Bronchial epithelial cell (primary cell): ENCODE measurements at regions not wholly inside any gene's neighbourhood (a gene's known extent, or its start where the extent isn't known, plus 50 kb on each side); places are given as distances from the start of the nearest gene placed in this dataset.

Source experiments
- DNase-seq: peaks from one replicate; pipeline ENCODE4 v3.0.0-alpha.2; 2010; ENCODE audit warnings: low read depth
- FAIRE-seq: peaks from 2 replicates; lab custom pipeline; 2011; peaks lifted over from hg19 to GRCh38; lab: Jason Lieb, UNC
- H3K27me3 ChIP-seq: 2 replicates; pipeline ENCODE4 v1.5.1; 2011; ENCODE audit warnings: low read length; ENCODE audit not compliant: control insufficient read depth, insufficient read depth
- H3K36me3 ChIP-seq: 2 replicates; pipeline ENCODE4 v1.5.1; 2011; ENCODE audit warnings: low read length; ENCODE audit not compliant: control insufficient read depth, insufficient read depth
- H3K4me3 ChIP-seq: 2 replicates; pipeline ENCODE4 v1.5.1; 2011; ENCODE audit warnings: mild to moderate bottlenecking, low read depth, low read length, control low read depth
- TF ChIP-seq, protein P1 (sequence below): IDR thresholded peaks from 2 replicates; pipeline ENCODE4 v1.5.1; 2011; ENCODE audit warnings: mild to moderate bottlenecking, moderate library complexity, low read length, control low read depth, inconsistent platforms; ENCODE audit not compliant: insufficient read depth, severe bottlenecking

DNA sequence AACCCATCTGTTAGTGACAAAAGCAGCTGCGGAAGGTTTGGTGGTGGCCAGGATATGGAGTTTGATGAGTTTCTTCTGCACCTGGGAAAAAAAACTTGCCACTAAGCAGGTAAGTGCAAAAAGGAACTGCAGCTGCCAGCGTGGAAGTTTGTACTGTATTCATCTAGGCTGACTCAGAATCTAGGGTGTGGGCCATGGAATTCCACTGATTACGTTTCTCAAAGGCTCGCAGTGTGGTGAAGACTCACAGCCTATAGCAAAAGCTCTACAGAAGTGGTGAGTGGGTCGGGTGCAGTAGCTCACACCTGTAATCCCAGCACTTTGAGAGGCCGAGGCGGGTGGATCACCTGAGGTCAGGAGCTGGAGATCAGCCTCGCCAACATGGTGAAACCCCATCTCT, 334.6 kb upstream of the GRM7 start:
- FAIRE-seq, result no peak
- TF ChIP-seq, protein P1, sequence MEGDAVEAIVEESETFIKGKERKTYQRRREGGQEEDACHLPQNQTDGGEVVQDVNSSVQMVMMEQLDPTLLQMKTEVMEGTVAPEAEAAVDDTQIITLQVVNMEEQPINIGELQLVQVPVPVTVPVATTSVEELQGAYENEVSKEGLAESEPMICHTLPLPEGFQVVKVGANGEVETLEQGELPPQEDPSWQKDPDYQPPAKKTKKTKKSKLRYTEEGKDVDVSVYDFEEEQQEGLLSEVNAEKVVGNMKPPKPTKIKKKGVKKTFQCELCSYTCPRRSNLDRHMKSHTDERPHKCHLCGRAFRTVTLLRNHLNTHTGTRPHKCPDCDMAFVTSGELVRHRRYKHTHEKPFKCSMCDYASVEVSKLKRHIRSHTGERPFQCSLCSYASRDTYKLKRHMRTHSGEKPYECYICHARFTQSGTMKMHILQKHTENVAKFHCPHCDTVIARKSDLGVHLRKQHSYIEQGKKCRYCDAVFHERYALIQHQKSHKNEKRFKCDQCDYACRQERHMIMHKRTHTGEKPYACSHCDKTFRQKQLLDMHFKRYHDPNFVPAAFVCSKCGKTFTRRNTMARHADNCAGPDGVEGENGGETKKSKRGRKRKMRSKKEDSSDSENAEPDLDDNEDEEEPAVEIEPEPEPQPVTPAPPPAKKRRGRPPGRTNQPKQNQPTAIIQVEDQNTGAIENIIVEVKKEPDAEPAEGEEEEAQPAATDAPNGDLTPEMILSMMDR, result no peak
- no peaks in the 10 kb centered on the region for H3K27me3 ChIP-seq
- peak; percentile 9 for DNase-seq
- H3K4me3 ChIP-seq, result no peak overlapping the region
- H3K36me3 ChIP-seq, result no peaks in the 10 kb centered on the region

GRCh38 chr3:6526861-6527260, 334.1 kb upstream of the GRM7 start:
- Histone ChIP-seq H3K4me3 (no peak overlapping the region), H3K27me3 (no peaks in the 10 kb centered on the region), H3K36me3 (no peaks in the 10 kb centered on the region)
- TF ChIP-seq, protein P1, result no peak
- FAIRE-seq, result no peak
- DNase-seq, result no peak

DNA sequence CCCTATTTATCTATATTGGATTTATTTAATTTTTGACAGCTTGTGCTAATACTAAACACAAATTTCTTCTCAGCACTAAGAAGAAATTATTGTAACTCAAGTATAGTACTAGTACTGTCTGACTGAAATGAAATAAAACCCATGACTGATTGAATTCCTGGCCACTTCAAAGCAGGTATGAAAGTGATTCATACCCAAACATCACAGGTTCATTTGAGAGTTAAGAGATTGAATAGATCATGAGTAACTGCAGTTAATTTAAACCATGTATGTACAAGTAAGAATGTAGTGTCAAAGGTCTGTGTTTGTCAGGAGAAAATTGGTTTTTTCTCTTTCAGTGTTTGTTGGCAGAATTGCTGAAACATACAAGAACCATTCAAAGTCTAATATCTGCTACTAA, 332.0 kb upstream of the GRM7 start:
- H3K36me3 ChIP-seq, result no peaks in the 10 kb centered on the region
- no peaks in the 10 kb centered on the region for H3K27me3 ChIP-seq
- peak; percentile 37 for DNase-seq
- TF ChIP-seq, protein P1, result no peak
- FAIRE-seq, result no peak
- H3K4me3 ChIP-seq, result no peak overlapping the region

DNA sequence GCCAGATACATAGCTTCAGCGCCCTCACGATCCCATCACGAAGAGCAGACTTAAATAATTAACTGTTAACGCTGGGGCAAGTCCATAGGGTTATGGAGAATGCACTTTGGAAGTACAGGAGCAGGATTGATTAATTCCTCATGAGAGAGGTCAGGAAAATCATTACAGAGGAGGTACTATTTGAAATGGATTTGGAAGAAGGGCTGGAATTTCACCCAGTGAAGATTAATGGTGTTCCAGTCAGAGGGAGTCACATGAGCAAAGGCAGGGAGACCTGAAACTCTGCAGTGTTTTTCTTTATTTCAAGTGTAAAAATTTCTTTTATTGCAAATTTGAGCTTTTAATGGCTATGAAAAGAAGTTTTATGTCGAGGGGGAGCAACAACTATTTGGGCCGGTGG, 329.8 kb upstream of the GRM7 start:
- Histone ChIP-seq H3K36me3 (no peaks in the 10 kb centered on the region), H3K27me3 (no peaks in the 10 kb centered on the region), H3K4me3 (no peak overlapping the region)
- no peak for DNase-seq
- FAIRE-seq, result no peak
- TF ChIP-seq, protein P1, result no peak

GRCh38 chr3:6532101-6532500, 328.8 kb upstream of the GRM7 start:
- H3K36me3 ChIP-seq, result no peaks in the 10 kb centered on the region
- TF ChIP-seq, protein P1, result no peak
- FAIRE-seq (no peak), DNase-seq (peak; percentile 50)
- no peaks in the 10 kb centered on the region for H3K27me3 ChIP-seq
- no peak overlapping the region for H3K4me3 ChIP-seq

- no peak for FAIRE-seq
- H3K4me3 ChIP-seq, result no peak overlapping the region
- no peak for DNase-seq
Measured at GRCh38 chr3:6540981-6541380, 319.9 kb upstream of the GRM7 start.

More at GRCh38 chr3:6540981-6541380, 319.9 kb upstream of the GRM7 start:
- no peaks in the 10 kb centered on the region for H3K27me3 ChIP-seq
- H3K36me3 ChIP-seq, result no peaks in the 10 kb centered on the region
- TF ChIP-seq, protein P1, result no peak
